ENCODE measurements at regions not wholly inside any gene's neighbourhood (a gene's known extent, or its start where the extent isn't known, plus 50 kb on each side); places are given as distances from the start of the nearest gene placed in this dataset.
"Not testable (repeated sequence)": the region's sequence is repeated elsewhere in the genome, so short reads cannot be mapped to it uniquely, and the experiment has no call there.

DNA sequence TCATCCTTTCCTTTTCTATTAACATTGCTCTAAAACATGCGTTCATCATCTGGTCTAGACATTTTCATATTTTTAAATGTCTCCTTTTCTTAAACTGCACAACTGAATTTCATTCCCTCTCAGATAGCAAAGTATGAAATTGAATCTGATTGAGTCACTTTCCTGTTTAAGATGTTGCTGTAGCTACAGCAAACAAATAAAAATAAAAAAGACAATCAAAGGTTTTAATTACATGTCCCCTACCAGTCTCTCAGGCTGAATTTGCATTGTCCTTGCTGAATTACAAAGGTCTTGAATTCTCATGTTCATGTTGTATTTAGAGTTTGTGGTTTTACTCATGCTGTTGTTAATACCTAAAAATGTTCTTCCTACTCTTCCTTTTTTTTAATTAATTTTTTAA lies 537.9 kb upstream of the LRATD1 start:
- Histone ChIP-seq H3K4me1 (no peaks in the 10 kb centered on the region), H3K4me3 (no peak overlapping the region), H3K27ac (no peak overlapping the region), H3K9me3 (no peaks in the 10 kb centered on the region), H3K36me3 (no peaks in the 10 kb centered on the region), H3K27me3 (no peaks in the 10 kb centered on the region)
- TF ChIP-seq, protein P1, sequence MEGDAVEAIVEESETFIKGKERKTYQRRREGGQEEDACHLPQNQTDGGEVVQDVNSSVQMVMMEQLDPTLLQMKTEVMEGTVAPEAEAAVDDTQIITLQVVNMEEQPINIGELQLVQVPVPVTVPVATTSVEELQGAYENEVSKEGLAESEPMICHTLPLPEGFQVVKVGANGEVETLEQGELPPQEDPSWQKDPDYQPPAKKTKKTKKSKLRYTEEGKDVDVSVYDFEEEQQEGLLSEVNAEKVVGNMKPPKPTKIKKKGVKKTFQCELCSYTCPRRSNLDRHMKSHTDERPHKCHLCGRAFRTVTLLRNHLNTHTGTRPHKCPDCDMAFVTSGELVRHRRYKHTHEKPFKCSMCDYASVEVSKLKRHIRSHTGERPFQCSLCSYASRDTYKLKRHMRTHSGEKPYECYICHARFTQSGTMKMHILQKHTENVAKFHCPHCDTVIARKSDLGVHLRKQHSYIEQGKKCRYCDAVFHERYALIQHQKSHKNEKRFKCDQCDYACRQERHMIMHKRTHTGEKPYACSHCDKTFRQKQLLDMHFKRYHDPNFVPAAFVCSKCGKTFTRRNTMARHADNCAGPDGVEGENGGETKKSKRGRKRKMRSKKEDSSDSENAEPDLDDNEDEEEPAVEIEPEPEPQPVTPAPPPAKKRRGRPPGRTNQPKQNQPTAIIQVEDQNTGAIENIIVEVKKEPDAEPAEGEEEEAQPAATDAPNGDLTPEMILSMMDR (IDR thresholded peaks at IDR 0.05) = no peak
- TF ChIP-seq POLR2AphosphoS5 (IDR thresholded peaks at IDR 0.05; ENCODE audit: insufficient read depth in 1 of 2, low read depth in 1 of 2) (no peak), POLR2A (IDR thresholded peaks at IDR 0.05) (no peak)
- intact Hi-C loops (cut with DNase I) = no loop called here
- no peak for DNase-seq (ENCODE audit: extremely low spot score in 2 of 2)

DNA sequence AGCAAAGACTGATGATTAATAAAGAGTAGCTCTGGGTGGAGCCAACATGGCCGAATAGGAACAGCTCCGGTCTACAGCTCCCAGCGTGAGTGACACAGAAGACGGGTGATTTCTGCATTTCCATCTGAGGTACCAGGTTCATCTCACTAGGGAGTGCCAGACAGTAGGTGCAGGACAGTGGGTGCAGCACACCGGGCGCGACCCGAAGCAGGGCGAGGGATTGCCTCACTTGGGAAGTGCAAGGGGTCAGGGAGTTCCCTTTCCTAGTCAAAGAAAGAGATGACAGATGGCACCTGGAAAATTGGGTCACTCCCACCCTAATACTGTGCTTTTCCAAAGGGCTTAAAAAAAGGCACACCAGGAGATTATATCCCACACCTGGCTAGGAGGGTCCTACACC lies 533.4 kb upstream of the LRATD1 start:
- H3K9me3 ChIP-seq; H3K4me1 ChIP-seq; DNase-seq (ENCODE audit: extremely low spot score in 2 of 2); H3K4me3 ChIP-seq; intact Hi-C loops (cut with DNase I); H3K27me3 ChIP-seq; H3K36me3 ChIP-seq; H3K27ac ChIP-seq: not testable (repeated sequence)

- TF ChIP-seq POLR2A (IDR thresholded peaks at IDR 0.05) (no peak), POLR2AphosphoS5 (IDR thresholded peaks at IDR 0.05; ENCODE audit: insufficient read depth in 1 of 2, low read depth in 1 of 2) (no peak)
- TF ChIP-seq, protein P1 (IDR thresholded peaks at IDR 0.05) = no peak
- Histone ChIP-seq H3K4me1 (no peaks in the 10 kb centered on the region), H3K9me3 (no peaks in the 10 kb centered on the region), H3K36me3 (no peaks in the 10 kb centered on the region), H3K4me3 (no peak overlapping the region), H3K27me3 (no peaks in the 10 kb centered on the region), H3K27ac (no peak overlapping the region)
- DNase-seq (ENCODE audit: extremely low spot score in 2 of 2) = no peak
- intact Hi-C loops (cut with DNase I) = no loop called here
These were observed 518.2 kb upstream of the LRATD1 start for GRCh38 chr2:14114275-14114674.

GRCh38 chr2:14120376-14120775 lies 512.1 kb upstream of the LRATD1 start:
- DNase-seq (ENCODE audit: extremely low spot score in 2 of 2) = no peak
- H3K4me3 ChIP-seq = no peak overlapping the region
- no peaks in the 10 kb centered on the region for H3K27me3 ChIP-seq
- H3K4me1 ChIP-seq = no peaks in the 10 kb centered on the region
- H3K36me3 ChIP-seq = no peaks in the 10 kb centered on the region
- intact Hi-C loops (cut with DNase I) = no loop called here
- H3K27ac ChIP-seq = no peak overlapping the region
- H3K9me3 ChIP-seq = no peaks in the 10 kb centered on the region
- TF ChIP-seq, protein P1 (IDR thresholded peaks at IDR 0.05) = no peak
- TF ChIP-seq POLR2A (IDR thresholded peaks at IDR 0.05) (no peak), POLR2AphosphoS5 (IDR thresholded peaks at IDR 0.05; ENCODE audit: insufficient read depth in 1 of 2, low read depth in 1 of 2) (no peak)

DNA sequence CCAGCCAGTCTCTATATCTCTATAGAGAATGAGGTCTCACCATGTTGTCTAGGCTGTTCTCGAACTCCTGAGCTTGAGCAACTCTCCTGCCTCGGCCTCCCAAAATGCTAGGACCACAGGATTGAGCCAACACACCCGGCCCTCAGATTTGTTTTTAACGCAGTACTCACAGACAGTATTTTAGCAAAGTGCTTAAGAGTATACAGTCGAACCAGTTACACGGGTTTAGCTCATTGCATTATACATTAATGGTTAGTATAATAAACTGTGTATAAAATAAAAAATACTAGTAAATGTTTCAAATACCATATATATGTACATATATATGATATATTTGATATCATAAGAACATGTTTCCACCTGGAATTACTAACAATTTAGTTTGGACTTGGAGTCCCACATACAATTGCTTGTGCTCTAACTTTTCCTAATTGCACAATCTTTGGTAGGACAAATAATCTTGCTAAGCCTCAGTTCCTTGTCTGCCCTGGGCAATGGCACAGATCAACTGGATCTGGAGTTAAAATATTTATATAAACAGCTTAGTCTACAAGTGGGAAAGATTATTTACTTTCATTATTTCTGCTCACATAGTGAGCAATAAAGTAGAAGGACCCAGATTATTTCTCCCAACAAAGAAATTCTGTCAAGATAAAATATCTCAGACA lies 508.9 kb upstream of the LRATD1 start:
- DNase-seq (ENCODE audit: extremely low spot score in 2 of 2) = no peak
- intact Hi-C loops (cut with DNase I) = no loop called here
- Histone ChIP-seq H3K36me3 (no peaks in the 10 kb centered on the region), H3K27ac (no peak overlapping the region), H3K27me3 (no peaks in the 10 kb centered on the region), H3K9me3 (no peaks in the 10 kb centered on the region), H3K4me3 (no peak overlapping the region), H3K4me1 (no peaks in the 10 kb centered on the region)
- no peak for TF ChIP-seq POLR2AphosphoS5 (IDR thresholded peaks at IDR 0.05; ENCODE audit: insufficient read depth in 1 of 2, low read depth in 1 of 2)
- TF ChIP-seq, protein P1 (IDR thresholded peaks at IDR 0.05) = no peak
- TF ChIP-seq POLR2A (IDR thresholded peaks at IDR 0.05) = no peak

Data from vagina (tissue), 2 donors.